Ishikawa (cell line): ENCODE measurements at regions not wholly inside any gene's neighbourhood (a gene's known extent, or its start where the extent isn't known, plus 50 kb on each side); places are given as distances from the start of the nearest gene placed in this dataset.

Source experiments
- CEBPB ChIP-seq: IDR thresholded peaks from 2 replicates; pipeline ENCODE4 v1.6.1; 2012
- CREB1 ChIP-seq: IDR thresholded peaks from 2 replicates; pipeline ENCODE4 v1.6.1; 2012; ENCODE audit warnings: low read depth
- REST ChIP-seq: IDR thresholded peaks from 2 replicates; pipeline ENCODE4 v1.6.1; 2012; ENCODE audit warnings: low read depth, mild to moderate bottlenecking
- TAF1 ChIP-seq: IDR thresholded peaks from 2 replicates; pipeline ENCODE4 v1.6.1; 2012; ENCODE audit warnings: low read depth, mild to moderate bottlenecking
- ZBTB7A ChIP-seq: IDR thresholded peaks from 2 replicates; pipeline ENCODE4 v1.6.1; 2012; ENCODE audit warnings: low read depth

GRCh38 chr1:168843401-168843800, 114.4 kb upstream of the DPT start:
- TF ChIP-seq CREB1 (no peak), ZBTB7A (no peak), REST (no peak), CEBPB (no peak), TAF1 (no peak)
